ENCODE measurements at regions not wholly inside any gene's neighbourhood (a gene's known extent, or its start where the extent isn't known, plus 50 kb on each side); places are given as distances from the start of the nearest gene placed in this dataset.
"Not testable (repeated sequence)": the region's sequence is repeated elsewhere in the genome, so short reads cannot be mapped to it uniquely, and the experiment has no call there.

DNA sequence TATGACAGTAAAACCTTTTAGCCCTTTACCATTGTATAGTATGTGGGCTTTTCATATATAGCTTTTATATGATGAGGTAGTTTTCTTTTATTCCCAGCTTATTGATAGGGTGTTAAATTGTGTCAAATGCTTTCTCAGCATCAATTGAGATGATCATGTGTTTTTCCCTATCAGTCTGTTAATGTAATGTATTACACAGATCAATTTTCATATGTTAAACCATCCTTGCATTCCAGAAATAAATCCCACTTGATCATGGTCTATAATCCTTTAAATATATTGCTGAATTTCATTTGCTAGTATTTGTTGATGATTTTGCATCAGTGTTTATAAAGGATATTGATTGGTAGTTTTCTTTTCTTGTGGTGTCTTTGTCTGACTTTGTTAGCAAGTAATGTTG, 603.9 kb downstream of the TRHDE start:
- Histone ChIP-seq H3K4me3 (no peak overlapping the region), H3K4me1 (ENCODE audit: low read depth) (no peaks in the 10 kb centered on the region), H3K9me3 (ENCODE audit: low read depth) (no peaks in the 10 kb centered on the region), H3K27me3 (no peaks in the 10 kb centered on the region), H3K36me3 (no peaks in the 10 kb centered on the region), H3K27ac (no peak overlapping the region)
- TF ChIP-seq, protein P1, sequence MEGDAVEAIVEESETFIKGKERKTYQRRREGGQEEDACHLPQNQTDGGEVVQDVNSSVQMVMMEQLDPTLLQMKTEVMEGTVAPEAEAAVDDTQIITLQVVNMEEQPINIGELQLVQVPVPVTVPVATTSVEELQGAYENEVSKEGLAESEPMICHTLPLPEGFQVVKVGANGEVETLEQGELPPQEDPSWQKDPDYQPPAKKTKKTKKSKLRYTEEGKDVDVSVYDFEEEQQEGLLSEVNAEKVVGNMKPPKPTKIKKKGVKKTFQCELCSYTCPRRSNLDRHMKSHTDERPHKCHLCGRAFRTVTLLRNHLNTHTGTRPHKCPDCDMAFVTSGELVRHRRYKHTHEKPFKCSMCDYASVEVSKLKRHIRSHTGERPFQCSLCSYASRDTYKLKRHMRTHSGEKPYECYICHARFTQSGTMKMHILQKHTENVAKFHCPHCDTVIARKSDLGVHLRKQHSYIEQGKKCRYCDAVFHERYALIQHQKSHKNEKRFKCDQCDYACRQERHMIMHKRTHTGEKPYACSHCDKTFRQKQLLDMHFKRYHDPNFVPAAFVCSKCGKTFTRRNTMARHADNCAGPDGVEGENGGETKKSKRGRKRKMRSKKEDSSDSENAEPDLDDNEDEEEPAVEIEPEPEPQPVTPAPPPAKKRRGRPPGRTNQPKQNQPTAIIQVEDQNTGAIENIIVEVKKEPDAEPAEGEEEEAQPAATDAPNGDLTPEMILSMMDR (IDR thresholded peaks at IDR 0.05; ENCODE audit: low read depth, low read length): no peak
- no peak for DNase-seq (ENCODE audit: low read depth in 1 of 2, low spot score in 1 of 2)

DNA sequence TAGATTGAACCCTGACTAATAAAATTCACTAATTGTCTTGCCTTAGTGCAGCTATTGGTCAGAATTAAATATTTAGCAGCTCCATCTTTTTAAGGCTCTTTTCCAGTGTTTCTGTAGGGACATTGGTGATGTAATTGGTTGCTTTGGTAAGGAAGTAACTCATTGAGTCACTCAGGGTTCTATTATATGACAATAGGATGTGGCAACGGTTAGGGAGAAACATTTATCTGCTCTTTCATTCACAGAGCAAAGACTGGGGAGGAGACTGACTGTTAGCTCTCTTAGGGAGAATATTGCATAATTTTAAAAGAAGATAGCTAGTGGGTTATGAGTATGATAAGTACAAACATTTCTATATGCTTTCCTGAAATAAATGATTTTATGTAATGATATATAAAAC, 616.5 kb downstream of the TRHDE start:
- H3K36me3 ChIP-seq: no peaks in the 10 kb centered on the region
- no peak overlapping the region for H3K27ac ChIP-seq
- no peak overlapping the region for H3K4me3 ChIP-seq
- no peaks in the 10 kb centered on the region for H3K9me3 ChIP-seq (ENCODE audit: low read depth)
- no peak for DNase-seq (ENCODE audit: low read depth in 1 of 2, low spot score in 1 of 2)
- no peaks in the 10 kb centered on the region for H3K4me1 ChIP-seq (ENCODE audit: low read depth)
- TF ChIP-seq, protein P1 (IDR thresholded peaks at IDR 0.05; ENCODE audit: low read depth, low read length): no peak
- no peaks in the 10 kb centered on the region for H3K27me3 ChIP-seq

DNA sequence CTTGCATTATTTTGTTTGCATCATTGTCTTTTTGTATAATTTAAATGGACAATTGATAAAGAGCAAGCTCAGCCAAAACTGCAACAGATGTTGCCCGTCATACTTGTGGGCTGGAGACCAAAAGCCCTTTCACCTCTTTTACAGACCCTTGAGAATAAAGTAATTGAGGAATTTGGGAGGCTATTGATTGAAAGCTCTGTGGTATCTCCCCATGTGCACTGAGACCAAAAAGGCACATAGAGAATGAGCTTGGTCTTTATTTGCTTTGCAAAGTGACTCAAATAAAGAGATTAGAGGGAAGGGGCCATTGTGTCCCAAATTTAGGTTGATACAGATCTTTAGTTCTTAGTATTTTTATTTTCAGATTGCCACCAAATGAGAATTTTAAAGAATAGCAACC, 617.6 kb downstream of the TRHDE start:
- Histone ChIP-seq H3K9me3 (ENCODE audit: low read depth) (no peaks in the 10 kb centered on the region), H3K27ac (no peak overlapping the region), H3K36me3 (no peaks in the 10 kb centered on the region), H3K4me1 (ENCODE audit: low read depth) (no peaks in the 10 kb centered on the region), H3K4me3 (no peak overlapping the region), H3K27me3 (no peaks in the 10 kb centered on the region)
- TF ChIP-seq, protein P1 (IDR thresholded peaks at IDR 0.05; ENCODE audit: low read depth, low read length): no peak
- DNase-seq (ENCODE audit: low read depth in 1 of 2, low spot score in 1 of 2): no peak

DNA sequence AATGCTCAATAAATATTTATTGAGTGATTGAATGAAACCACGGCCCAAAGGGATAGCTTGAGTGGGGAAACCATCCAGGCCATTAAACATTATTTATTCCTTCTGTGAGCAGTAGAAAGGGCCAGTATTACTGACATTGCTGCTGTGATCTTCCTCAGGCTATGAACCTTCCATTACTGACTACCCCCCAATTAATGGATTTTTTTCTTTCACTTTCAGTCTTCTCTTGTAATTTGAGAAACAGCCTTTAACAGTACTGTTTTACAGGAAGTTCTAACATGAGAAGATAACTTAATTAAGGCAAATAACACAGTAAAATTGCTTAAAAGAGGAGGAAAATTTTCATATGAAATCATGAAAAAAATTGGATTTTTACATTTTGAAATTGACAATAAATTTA, 629.5 kb downstream of the TRHDE start:
- Histone ChIP-seq H3K4me3 (no peak overlapping the region), H3K27ac (no peak overlapping the region), H3K36me3 (no peaks in the 10 kb centered on the region), H3K9me3 (ENCODE audit: low read depth) (no peaks in the 10 kb centered on the region), H3K4me1 (ENCODE audit: low read depth) (peaks cover 28% of the 10 kb centered on the region), H3K27me3 (no peaks in the 10 kb centered on the region)
- TF ChIP-seq, protein P1 (IDR thresholded peaks at IDR 0.05; ENCODE audit: low read depth, low read length): no peak
- DNase-seq (ENCODE audit: low read depth in 1 of 2, low spot score in 1 of 2): no peak

DNA sequence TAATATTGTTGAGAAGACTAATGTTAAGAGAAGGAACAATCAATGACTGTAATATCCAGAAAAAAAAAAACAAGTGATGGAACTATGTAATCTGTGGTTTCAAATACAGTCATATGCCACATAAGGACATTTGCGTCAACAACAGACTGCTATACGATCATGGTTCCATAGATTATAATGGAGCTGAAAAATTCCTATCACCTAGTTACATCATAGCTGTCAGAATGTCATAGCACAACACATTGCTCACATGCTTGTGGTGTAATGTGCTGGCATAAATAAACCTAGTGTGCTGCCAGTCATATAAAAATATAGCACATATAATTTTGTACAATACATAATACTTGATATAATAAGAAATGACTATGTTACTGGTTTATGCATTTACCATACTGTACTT, 653.5 kb downstream of the TRHDE start:
- TF ChIP-seq, protein P1 (IDR thresholded peaks at IDR 0.05; ENCODE audit: low read depth, low read length): no peak
- no peaks in the 10 kb centered on the region for H3K9me3 ChIP-seq (ENCODE audit: low read depth)
- no peaks in the 10 kb centered on the region for H3K27me3 ChIP-seq
- no peak overlapping the region for H3K4me3 ChIP-seq
- no peaks in the 10 kb centered on the region for H3K4me1 ChIP-seq (ENCODE audit: low read depth)
- H3K27ac ChIP-seq: no peak overlapping the region
- no peaks in the 10 kb centered on the region for H3K36me3 ChIP-seq
- no peak for DNase-seq (ENCODE audit: low read depth in 1 of 2, low spot score in 1 of 2)

DNA sequence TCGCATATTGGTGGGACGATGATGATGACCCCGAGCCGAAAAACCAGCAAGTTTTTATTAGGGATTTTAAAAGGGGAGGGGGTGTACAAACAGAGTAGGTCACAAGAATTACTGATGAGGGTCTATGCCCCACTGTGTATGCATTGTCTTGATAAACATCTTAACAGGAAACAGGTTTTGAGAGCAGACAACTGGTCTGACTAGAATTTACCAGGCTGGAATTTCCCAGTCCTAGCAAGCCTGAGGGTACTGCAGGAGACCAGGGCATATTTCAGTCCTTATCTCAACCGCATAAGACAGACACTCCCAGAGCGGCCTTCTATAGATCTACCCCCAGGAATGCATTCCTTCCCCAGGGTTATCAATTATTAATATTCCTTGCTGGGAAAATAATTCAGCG, 659.7 kb downstream of the TRHDE start:
- H3K36me3 ChIP-seq; H3K9me3 ChIP-seq (ENCODE audit: low read depth); H3K4me3 ChIP-seq; H3K27ac ChIP-seq; H3K4me1 ChIP-seq (ENCODE audit: low read depth); DNase-seq (ENCODE audit: low read depth in 1 of 2, low spot score in 1 of 2); H3K27me3 ChIP-seq: not testable (repeated sequence)
